ENCODE measurements at regions not wholly inside any gene's neighbourhood (a gene's known extent, or its start where the extent isn't known, plus 50 kb on each side); places are given as distances from the start of the nearest gene placed in this dataset.
A peak's percentile ranks its signal among the peaks of the same experiment; 100 is the strongest.

- Histone ChIP-seq H3K36me3 (ENCODE audit: control insufficient read depth in 5 of 5, insufficient read depth in 5 of 5, low read length in 5 of 5) (no peaks in the 10 kb centered on the region), H3K9ac (ENCODE audit: low read length in 5 of 5) (no peak overlapping the region), H3K27ac (ENCODE audit: low read depth, low read length) (no peak overlapping the region), H3K4me1 (ENCODE audit: control insufficient read depth in 5 of 5, insufficient read depth in 5 of 5, low read length in 5 of 5) (peaks cover 0 to 15% (median 14%) of the 10 kb centered on the region in 5 donors), H3K4me3 (ENCODE audit: low read depth in 1 of 5, low read length in 5 of 5) (no peak overlapping the region), H3K27me3 (ENCODE audit: control insufficient read depth in 5 of 5, insufficient read depth in 4 of 5, low read length in 5 of 5) (peaks cover 0 to 41% (median 16%) of the 10 kb centered on the region in 5 donors), H3K9me3 (ENCODE audit: control insufficient read depth in 5 of 5, low read length in 5 of 5) (no peaks in the 10 kb centered on the region)
Observed at GRCh38 chr17:77686903-77687302, 271.6 kb upstream of the TNRC6C start.

GRCh38 chr17:77687417-77687816, 271.1 kb upstream of the TNRC6C start:
- Histone ChIP-seq H3K4me3 (ENCODE audit: low read depth in 1 of 5, low read length in 5 of 5) (no peak overlapping the region), H3K4me1 (ENCODE audit: control insufficient read depth in 5 of 5, insufficient read depth in 5 of 5, low read length in 5 of 5) (peaks cover 0 to 14% (median 12%) of the 10 kb centered on the region in 5 donors), H3K36me3 (ENCODE audit: control insufficient read depth in 5 of 5, insufficient read depth in 5 of 5, low read length in 5 of 5) (no peaks in the 10 kb centered on the region), H3K9me3 (ENCODE audit: control insufficient read depth in 5 of 5, low read length in 5 of 5) (no peaks in the 10 kb centered on the region), H3K27ac (ENCODE audit: low read depth, low read length) (no peak overlapping the region), H3K9ac (ENCODE audit: low read length in 5 of 5) (no peak overlapping the region), H3K27me3 (ENCODE audit: control insufficient read depth in 5 of 5, insufficient read depth in 4 of 5, low read length in 5 of 5) (peaks cover 0 to 41% (median 16%) of the 10 kb centered on the region in 5 donors)

- Histone ChIP-seq H3K9me3 (ENCODE audit: control insufficient read depth in 5 of 5, low read length in 5 of 5) (no peaks in the 10 kb centered on the region), H3K36me3 (ENCODE audit: control insufficient read depth in 5 of 5, insufficient read depth in 5 of 5, low read length in 5 of 5) (no peaks in the 10 kb centered on the region), H3K4me3 (ENCODE audit: low read depth in 1 of 5, low read length in 5 of 5) (no peak overlapping the region), H3K4me1 (ENCODE audit: control insufficient read depth in 5 of 5, insufficient read depth in 5 of 5, low read length in 5 of 5) (peaks cover 0 to 14% (median 12%) of the 10 kb centered on the region in 5 donors), H3K27ac (ENCODE audit: low read depth, low read length) (no peak overlapping the region), H3K27me3 (ENCODE audit: control insufficient read depth in 5 of 5, insufficient read depth in 4 of 5, low read length in 5 of 5) (peaks cover 0 to 41% (median 16%) of the 10 kb centered on the region in 5 donors), H3K9ac (ENCODE audit: low read length in 5 of 5) (no peak overlapping the region)
Observed at GRCh38 chr17:77687921-77688320, 270.6 kb upstream of the TNRC6C start.

- peaks cover 0 to 41% (median 16%) of the 10 kb centered on the region in 5 donors for H3K27me3 ChIP-seq (ENCODE audit: control insufficient read depth in 5 of 5, insufficient read depth in 4 of 5, low read length in 5 of 5)
- no peak overlapping the region for H3K4me3 ChIP-seq (ENCODE audit: low read depth in 1 of 5, low read length in 5 of 5)
- H3K27ac ChIP-seq (ENCODE audit: low read depth, low read length) = no peak overlapping the region
- H3K4me1 ChIP-seq (ENCODE audit: control insufficient read depth in 5 of 5, insufficient read depth in 5 of 5, low read length in 5 of 5) = peaks cover 0 to 14% (median 12%) of the 10 kb centered on the region in 5 donors
- no peak overlapping the region for H3K9ac ChIP-seq (ENCODE audit: low read length in 5 of 5)
- no peaks in the 10 kb centered on the region for H3K9me3 ChIP-seq (ENCODE audit: control insufficient read depth in 5 of 5, low read length in 5 of 5)
- no peaks in the 10 kb centered on the region for H3K36me3 ChIP-seq (ENCODE audit: control insufficient read depth in 5 of 5, insufficient read depth in 5 of 5, low read length in 5 of 5)
Observed at GRCh38 chr17:77688369-77688768, 270.1 kb upstream of the TNRC6C start.

GRCh38 chr17:77690271-77691161, 268.0 kb upstream of the TNRC6C start:
- H3K4me3 ChIP-seq (ENCODE audit: low read depth in 1 of 5, low read length in 5 of 5) = peak overlapping the region in 4 of 5 donors; percentile 26 to 48 (median 41)
- no peaks in the 10 kb centered on the region for H3K9me3 ChIP-seq (ENCODE audit: control insufficient read depth in 5 of 5, low read length in 5 of 5)
- H3K27me3 ChIP-seq (ENCODE audit: control insufficient read depth in 5 of 5, insufficient read depth in 4 of 5, low read length in 5 of 5) = peaks cover 0 to 43% (median 25%) of the 10 kb centered on the region in 5 donors
- H3K4me1 ChIP-seq (ENCODE audit: control insufficient read depth in 5 of 5, insufficient read depth in 5 of 5, low read length in 5 of 5) = peaks cover 0 to 14% (median 12%) of the 10 kb centered on the region in 5 donors
- H3K36me3 ChIP-seq (ENCODE audit: control insufficient read depth in 5 of 5, insufficient read depth in 5 of 5, low read length in 5 of 5) = no peaks in the 10 kb centered on the region
- H3K9ac ChIP-seq (ENCODE audit: low read length in 5 of 5) = no peak overlapping the region
- no peak overlapping the region for H3K27ac ChIP-seq (ENCODE audit: low read depth, low read length)

- no peak overlapping the region for H3K27ac ChIP-seq (ENCODE audit: low read depth, low read length)
- H3K36me3 ChIP-seq (ENCODE audit: control insufficient read depth in 5 of 5, insufficient read depth in 5 of 5, low read length in 5 of 5) = no peaks in the 10 kb centered on the region
- H3K9ac ChIP-seq (ENCODE audit: low read length in 5 of 5) = no peak overlapping the region
- H3K4me1 ChIP-seq (ENCODE audit: control insufficient read depth in 5 of 5, insufficient read depth in 5 of 5, low read length in 5 of 5) = peaks cover 0 to 14% (median 12%) of the 10 kb centered on the region in 5 donors
- no peak overlapping the region for H3K4me3 ChIP-seq (ENCODE audit: low read depth in 1 of 5, low read length in 5 of 5)
- peaks cover 0 to 47% (median 26%) of the 10 kb centered on the region in 5 donors for H3K27me3 ChIP-seq (ENCODE audit: control insufficient read depth in 5 of 5, insufficient read depth in 4 of 5, low read length in 5 of 5)
- H3K9me3 ChIP-seq (ENCODE audit: control insufficient read depth in 5 of 5, low read length in 5 of 5) = no peaks in the 10 kb centered on the region
Observed at GRCh38 chr17:77691216-77692085, 267.1 kb upstream of the TNRC6C start.

- peaks cover 0 to 17% (median 13%) of the 10 kb centered on the region in 5 donors for H3K4me1 ChIP-seq (ENCODE audit: control insufficient read depth in 5 of 5, insufficient read depth in 5 of 5, low read length in 5 of 5)
- no peak overlapping the region for H3K4me3 ChIP-seq (ENCODE audit: low read depth in 1 of 5, low read length in 5 of 5)
- H3K9me3 ChIP-seq (ENCODE audit: control insufficient read depth in 5 of 5, low read length in 5 of 5) = no peaks in the 10 kb centered on the region
- no peaks in the 10 kb centered on the region for H3K36me3 ChIP-seq (ENCODE audit: control insufficient read depth in 5 of 5, insufficient read depth in 5 of 5, low read length in 5 of 5)
- H3K9ac ChIP-seq (ENCODE audit: low read length in 5 of 5) = no peak overlapping the region
- no peak overlapping the region for H3K27ac ChIP-seq (ENCODE audit: low read depth, low read length)
- H3K27me3 ChIP-seq (ENCODE audit: control insufficient read depth in 5 of 5, insufficient read depth in 4 of 5, low read length in 5 of 5) = peaks cover 2 to 50% (median 36%) of the 10 kb centered on the region in 5 donors
Observed at GRCh38 chr17:77692571-77693161, 265.8 kb upstream of the TNRC6C start.

- Histone ChIP-seq H3K4me3 (ENCODE audit: low read depth in 1 of 5, low read length in 5 of 5) (no peak overlapping the region), H3K27ac (ENCODE audit: low read depth, low read length) (no peak overlapping the region), H3K4me1 (ENCODE audit: control insufficient read depth in 5 of 5, insufficient read depth in 5 of 5, low read length in 5 of 5) (peaks cover 0 to 17% (median 13%) of the 10 kb centered on the region in 5 donors), H3K9ac (ENCODE audit: low read length in 5 of 5) (no peak overlapping the region), H3K36me3 (ENCODE audit: control insufficient read depth in 5 of 5, insufficient read depth in 5 of 5, low read length in 5 of 5) (no peaks in the 10 kb centered on the region), H3K27me3 (ENCODE audit: control insufficient read depth in 5 of 5, insufficient read depth in 4 of 5, low read length in 5 of 5) (peaks cover 7 to 52% (median 41%) of the 10 kb centered on the region in 5 donors), H3K9me3 (ENCODE audit: control insufficient read depth in 5 of 5, low read length in 5 of 5) (no peaks in the 10 kb centered on the region)
Observed at GRCh38 chr17:77693301-77693700, 265.2 kb upstream of the TNRC6C start.

GRCh38 chr17:77693776-77694175, 264.7 kb upstream of the TNRC6C start:
- Histone ChIP-seq H3K27ac (ENCODE audit: low read depth, low read length) (no peak overlapping the region), H3K36me3 (ENCODE audit: control insufficient read depth in 5 of 5, insufficient read depth in 5 of 5, low read length in 5 of 5) (no peaks in the 10 kb centered on the region), H3K9ac (ENCODE audit: low read length in 5 of 5) (no peak overlapping the region), H3K27me3 (ENCODE audit: control insufficient read depth in 5 of 5, insufficient read depth in 4 of 5, low read length in 5 of 5) (peaks cover 7 to 56% (median 43%) of the 10 kb centered on the region in 5 donors), H3K4me3 (ENCODE audit: low read depth in 1 of 5, low read length in 5 of 5) (no peak overlapping the region), H3K4me1 (ENCODE audit: control insufficient read depth in 5 of 5, insufficient read depth in 5 of 5, low read length in 5 of 5) (peaks cover 0 to 17% (median 13%) of the 10 kb centered on the region in 5 donors), H3K9me3 (ENCODE audit: control insufficient read depth in 5 of 5, low read length in 5 of 5) (no peaks in the 10 kb centered on the region)
